GM23338 (cell line): ENCODE measurements at regions not wholly inside any gene's neighbourhood (a gene's known extent, or its start where the extent isn't known, plus 50 kb on each side); places are given as distances from the start of the nearest gene placed in this dataset.

Experiments
- ATAC-seq: fragments of 200-7000 bp; cut with Tn5 transposase; 3 replicates; pipeline ENCODE4 v1.9.1; 2020
- DNase-seq: peaks from one replicate; pipeline ENCODE4 v3.0.0-alpha.2; 2015; ENCODE audit warnings: low spot score
- H2AFZ ChIP-seq: fragments of 200-600 bp; sonication (generic); 2 replicates; pipeline ENCODE4 v1.8.0; 2016; ENCODE audit warnings: antibody characterized with exemption, mild to moderate bottlenecking, moderate library complexity
- H3F3A ChIP-seq: fragments of 200-600 bp; sonication (generic); replicated peaks from 2 replicates; pipeline ENCODE4 v1.8.0; 2017; ENCODE audit warnings: antibody characterized with exemption, mixed run types, low read depth
- H3K27ac ChIP-seq: fragments of 200-600 bp; sonication (generic); 2 replicates; pipeline ENCODE4 v1.6.1; 2016; ENCODE audit warnings: low read depth
- H3K27me3 ChIP-seq: fragments of 200-600 bp; sonication (generic); 2 replicates; pipeline ENCODE4 v1.8.0; 2016; ENCODE audit warnings: mild to moderate bottlenecking, mixed run types, moderate library complexity; ENCODE audit not compliant: insufficient read depth
- H3K36me3 ChIP-seq: fragments of 200-600 bp; sonication (generic); 2 replicates; pipeline ENCODE4 v1.8.0; 2016; ENCODE audit warnings: mild to moderate bottlenecking; ENCODE audit not compliant: insufficient read depth
- H3K4me1 ChIP-seq: fragments of 200-600 bp; sonication (generic); 2 replicates; pipeline ENCODE4 v1.8.0; 2016; ENCODE audit warnings: mild to moderate bottlenecking, moderate library complexity; ENCODE audit not compliant: insufficient read depth
- H3K4me2 ChIP-seq: fragments of 200-600 bp; sonication (generic); 2 replicates; pipeline ENCODE4 v1.7.1; 2017; ENCODE audit warnings: mixed run types
- H3K4me3 ChIP-seq: fragments of 200-600 bp; sonication (generic); 2 replicates; pipeline ENCODE4 v1.6.1; 2016; ENCODE audit warnings: mixed run types
- H3K79me2 ChIP-seq: fragments of 200-600 bp; sonication (generic); replicated peaks from 2 replicates; pipeline ENCODE4 v1.8.0; 2017; ENCODE audit warnings: mild to moderate bottlenecking; ENCODE audit not compliant: insufficient read depth
- H3K9me2 ChIP-seq: fragments of 200-600 bp; sonication (generic); 2 replicates; pipeline ENCODE4 v1.8.0; 2017; ENCODE audit not compliant: insufficient read depth
- H4K20me1 ChIP-seq: fragments of 200-600 bp; sonication (generic); replicated peaks from 2 replicates; pipeline ENCODE4 v1.8.0; 2017; ENCODE audit warnings: mild to moderate bottlenecking; ENCODE audit not compliant: insufficient read depth
- H3K27ac Mint-ChIP-seq: 2 replicates; pipeline ENCODE4 v1.8.0; 2020; ENCODE audit warnings: inconsistent platforms, mild to moderate bottlenecking, moderate library complexity, mixed read lengths
- H3K27me3 Mint-ChIP-seq: 3 replicates; pipeline ENCODE4 v1.8.0; 2022; ENCODE audit warnings: low read depth, mild to moderate bottlenecking, moderate library complexity, mixed read lengths, inconsistent platforms; ENCODE audit not compliant: insufficient read depth, poor library complexity
- H3K36me3 Mint-ChIP-seq: 3 replicates; pipeline ENCODE4 v1.8.0; 2021; ENCODE audit warnings: low read depth, mild to moderate bottlenecking, inconsistent platforms, moderate library complexity, mixed read lengths
- H3K4me1 Mint-ChIP-seq: 3 replicates; pipeline ENCODE4 v1.8.0; 2020; ENCODE audit warnings: mild to moderate bottlenecking, inconsistent platforms, mixed read lengths
- H3K4me3 Mint-ChIP-seq: 3 replicates; pipeline ENCODE4 v1.8.0; 2021; ENCODE audit warnings: moderate library complexity, mild to moderate bottlenecking, inconsistent platforms, mixed read lengths
- H3K9me3 Mint-ChIP-seq: 3 replicates; pipeline ENCODE4 v1.8.0; 2020; ENCODE audit warnings: moderate library complexity, mild to moderate bottlenecking, inconsistent platforms, mixed read lengths
- ETS1 ChIP-seq: IDR thresholded peaks from 2 replicates; pipeline ENCODE4 v1.6.1; 2016; ENCODE audit warnings: antibody characterized with exemption
- EZH2phosphoT487 ChIP-seq: fragments of 200-600 bp; sonication (generic); IDR thresholded peaks from one replicate; pipeline ENCODE4 v1.8.1; 2018; ENCODE audit warnings: antibody characterized with exemption; ENCODE audit not compliant: unreplicated experiment
- JUNB ChIP-seq: IDR thresholded peaks from one replicate; pipeline ENCODE4 v1.6.1; 2016; ENCODE audit warnings: antibody characterized with exemption; ENCODE audit not compliant: unreplicated experiment
- POLR2AphosphoS5 ChIP-seq: IDR thresholded peaks from 2 replicates; pipeline ENCODE4 v1.6.1; 2016; ENCODE audit warnings: antibody characterized with exemption, low read depth
- ZNF331 ChIP-seq: fragments of 250-450 bp; sonication (Bioruptor Pico); IDR thresholded peaks from 2 replicates; pipeline ENCODE4 v1.5.0; 2020; ENCODE audit warnings: low read depth, mild to moderate bottlenecking, moderate library complexity
- TF ChIP-seq, protein P1 (sequence below): fragments of 250-450 bp; sonication (Bioruptor Pico); IDR thresholded peaks from 2 replicates; pipeline ENCODE4 v1.5.0; 2020; ENCODE audit warnings: mild to moderate bottlenecking, moderate library complexity
- TF ChIP-seq, protein P2 (sequence below), 2 experiments: fragments of 200-600 bp in 1 of 2; sonication (generic) in 1 of 2; conservative IDR thresholded peaks; 2 replicates each; pipeline versions ENCODE4 v1.5.1 to v1.6.1; 2016 to 2017; ENCODE audit warnings: antibody characterized with exemption in 2 of 2, low read depth in 2 of 2, mild to moderate bottlenecking in 2 of 2, moderate library complexity in 1 of 2

DNA sequence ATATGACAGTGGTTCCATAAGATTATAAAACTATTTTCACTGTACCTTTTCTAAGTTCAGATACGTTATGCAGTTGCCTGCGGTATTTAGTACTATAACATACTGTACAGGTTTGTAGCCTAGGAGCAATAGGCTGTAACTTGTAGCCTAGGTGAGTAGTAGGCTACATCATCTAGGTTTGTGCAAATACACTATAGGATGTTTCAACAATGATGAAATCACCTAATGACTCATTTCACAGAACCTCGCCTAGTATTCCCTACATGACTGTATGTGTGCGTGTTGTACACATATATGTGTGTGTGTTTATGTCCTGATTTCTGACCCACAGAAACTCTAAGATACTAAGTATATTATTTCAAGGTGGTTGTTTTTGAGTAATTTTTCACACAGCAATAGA is 139.0 kb downstream of the HERPUD2 start (continued):
- TF ChIP-seq POLR2AphosphoS5: no peak
- TF ChIP-seq JUNB: no peak
- no peak for TF ChIP-seq EZH2phosphoT487
- TF ChIP-seq, protein P1, sequence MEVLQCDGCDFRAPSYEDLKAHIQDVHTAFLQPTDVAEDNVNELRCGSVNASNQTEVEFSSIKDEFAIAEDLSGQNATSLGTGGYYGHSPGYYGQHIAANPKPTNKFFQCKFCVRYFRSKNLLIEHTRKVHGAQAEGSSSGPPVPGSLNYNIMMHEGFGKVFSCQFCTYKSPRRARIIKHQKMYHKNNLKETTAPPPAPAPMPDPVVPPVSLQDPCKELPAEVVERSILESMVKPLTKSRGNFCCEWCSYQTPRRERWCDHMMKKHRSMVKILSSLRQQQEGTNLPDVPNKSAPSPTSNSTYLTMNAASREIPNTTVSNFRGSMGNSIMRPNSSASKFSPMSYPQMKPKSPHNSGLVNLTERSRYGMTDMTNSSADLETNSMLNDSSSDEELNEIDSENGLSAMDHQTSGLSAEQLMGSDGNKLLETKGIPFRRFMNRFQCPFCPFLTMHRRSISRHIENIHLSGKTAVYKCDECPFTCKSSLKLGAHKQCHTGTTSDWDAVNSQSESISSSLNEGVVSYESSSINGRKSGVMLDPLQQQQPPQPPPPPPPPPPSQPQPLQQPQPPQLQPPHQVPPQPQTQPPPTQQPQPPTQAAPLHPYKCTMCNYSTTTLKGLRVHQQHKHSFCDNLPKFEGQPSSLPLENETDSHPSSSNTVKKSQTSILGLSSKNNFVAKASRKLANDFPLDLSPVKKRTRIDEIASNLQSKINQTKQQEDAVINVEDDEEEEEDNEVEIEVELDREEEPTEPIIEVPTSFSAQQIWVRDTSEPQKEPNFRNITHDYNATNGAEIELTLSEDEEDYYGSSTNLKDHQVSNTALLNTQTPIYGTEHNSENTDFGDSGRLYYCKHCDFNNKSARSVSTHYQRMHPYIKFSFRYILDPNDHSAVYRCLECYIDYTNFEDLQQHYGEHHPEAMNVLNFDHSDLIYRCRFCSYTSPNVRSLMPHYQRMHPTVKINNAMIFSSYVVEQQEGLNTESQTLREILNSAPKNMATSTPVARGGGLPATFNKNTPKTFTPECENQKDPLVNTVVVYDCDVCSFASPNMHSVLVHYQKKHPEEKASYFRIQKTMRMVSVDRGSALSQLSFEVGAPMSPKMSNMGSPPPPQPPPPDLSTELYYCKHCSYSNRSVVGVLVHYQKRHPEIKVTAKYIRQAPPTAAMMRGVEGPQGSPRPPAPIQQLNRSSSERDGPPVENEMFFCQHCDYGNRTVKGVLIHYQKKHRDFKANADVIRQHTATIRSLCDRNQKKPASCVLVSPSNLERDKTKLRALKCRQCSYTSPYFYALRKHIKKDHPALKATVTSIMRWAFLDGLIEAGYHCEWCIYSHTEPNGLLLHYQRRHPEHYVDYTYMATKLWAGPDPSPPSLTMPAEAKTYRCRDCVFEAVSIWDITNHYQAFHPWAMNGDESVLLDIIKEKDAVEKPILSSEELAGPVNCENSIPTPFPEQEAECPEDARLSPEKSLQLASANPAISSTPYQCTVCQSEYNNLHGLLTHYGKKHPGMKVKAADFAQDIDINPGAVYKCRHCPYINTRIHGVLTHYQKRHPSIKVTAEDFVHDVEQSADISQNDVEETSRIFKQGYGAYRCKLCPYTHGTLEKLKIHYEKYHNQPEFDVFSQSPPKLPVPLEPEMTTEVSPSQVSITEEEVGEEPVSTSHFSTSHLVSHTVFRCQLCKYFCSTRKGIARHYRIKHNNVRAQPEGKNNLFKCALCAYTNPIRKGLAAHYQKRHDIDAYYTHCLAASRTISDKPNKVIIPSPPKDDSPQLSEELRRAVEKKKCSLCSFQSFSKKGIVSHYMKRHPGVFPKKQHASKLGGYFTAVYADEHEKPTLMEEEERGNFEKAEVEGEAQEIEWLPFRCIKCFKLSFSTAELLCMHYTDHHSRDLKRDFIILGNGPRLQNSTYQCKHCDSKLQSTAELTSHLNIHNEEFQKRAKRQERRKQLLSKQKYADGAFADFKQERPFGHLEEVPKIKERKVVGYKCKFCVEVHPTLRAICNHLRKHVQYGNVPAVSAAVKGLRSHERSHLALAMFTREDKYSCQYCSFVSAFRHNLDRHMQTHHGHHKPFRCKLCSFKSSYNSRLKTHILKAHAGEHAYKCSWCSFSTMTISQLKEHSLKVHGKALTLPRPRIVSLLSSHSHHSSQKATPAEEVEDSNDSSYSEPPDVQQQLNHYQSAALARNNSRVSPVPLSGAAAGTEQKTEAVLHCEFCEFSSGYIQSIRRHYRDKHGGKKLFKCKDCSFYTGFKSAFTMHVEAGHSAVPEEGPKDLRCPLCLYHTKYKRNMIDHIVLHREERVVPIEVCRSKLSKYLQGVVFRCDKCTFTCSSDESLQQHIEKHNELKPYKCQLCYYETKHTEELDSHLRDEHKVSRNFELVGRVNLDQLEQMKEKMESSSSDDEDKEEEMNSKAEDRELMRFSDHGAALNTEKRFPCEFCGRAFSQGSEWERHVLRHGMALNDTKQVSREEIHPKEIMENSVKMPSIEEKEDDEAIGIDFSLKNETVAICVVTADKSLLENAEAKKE (CRISPR knock-in tag): no peak
- no peak for TF ChIP-seq ETS1
- no peak for TF ChIP-seq ZNF331

GRCh38 chr7:35555386-35555785 is 139.5 kb downstream of the HERPUD2 start:
- no peak overlapping the region for H3K4me3 Mint-ChIP-seq
- H3K9me2 ChIP-seq: no peaks in the 10 kb centered on the region
- no peaks in the 10 kb centered on the region for H3F3A ChIP-seq
- H3K4me3 ChIP-seq: no peak overlapping the region
- H3K4me1 Mint-ChIP-seq: no peaks in the 10 kb centered on the region; the same call in 2 of the 3 replicates
- H3K27ac ChIP-seq: no peak overlapping the region
- no peak for ATAC-seq
- H3K36me3 Mint-ChIP-seq: no peaks in the 10 kb centered on the region
- no peak overlapping the region for H3K27ac Mint-ChIP-seq
- H4K20me1 ChIP-seq: no peaks in the 10 kb centered on the region
- no peaks in the 10 kb centered on the region for H3K27me3 ChIP-seq
- no peaks in the 10 kb centered on the region for H3K9me3 Mint-ChIP-seq
- no peak for DNase-seq
- no peaks in the 10 kb centered on the region for H3K27me3 Mint-ChIP-seq
- H3K4me2 ChIP-seq: no peak overlapping the region
- no peaks in the 10 kb centered on the region for H3K79me2 ChIP-seq
- H2AFZ ChIP-seq: no peak overlapping the region
- H3K4me1 ChIP-seq: no peaks in the 10 kb centered on the region
- H3K36me3 ChIP-seq: no peaks in the 10 kb centered on the region
- TF ChIP-seq, protein P2, sequence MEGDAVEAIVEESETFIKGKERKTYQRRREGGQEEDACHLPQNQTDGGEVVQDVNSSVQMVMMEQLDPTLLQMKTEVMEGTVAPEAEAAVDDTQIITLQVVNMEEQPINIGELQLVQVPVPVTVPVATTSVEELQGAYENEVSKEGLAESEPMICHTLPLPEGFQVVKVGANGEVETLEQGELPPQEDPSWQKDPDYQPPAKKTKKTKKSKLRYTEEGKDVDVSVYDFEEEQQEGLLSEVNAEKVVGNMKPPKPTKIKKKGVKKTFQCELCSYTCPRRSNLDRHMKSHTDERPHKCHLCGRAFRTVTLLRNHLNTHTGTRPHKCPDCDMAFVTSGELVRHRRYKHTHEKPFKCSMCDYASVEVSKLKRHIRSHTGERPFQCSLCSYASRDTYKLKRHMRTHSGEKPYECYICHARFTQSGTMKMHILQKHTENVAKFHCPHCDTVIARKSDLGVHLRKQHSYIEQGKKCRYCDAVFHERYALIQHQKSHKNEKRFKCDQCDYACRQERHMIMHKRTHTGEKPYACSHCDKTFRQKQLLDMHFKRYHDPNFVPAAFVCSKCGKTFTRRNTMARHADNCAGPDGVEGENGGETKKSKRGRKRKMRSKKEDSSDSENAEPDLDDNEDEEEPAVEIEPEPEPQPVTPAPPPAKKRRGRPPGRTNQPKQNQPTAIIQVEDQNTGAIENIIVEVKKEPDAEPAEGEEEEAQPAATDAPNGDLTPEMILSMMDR (conservative IDR thresholded peaks at IDR 0.05; ENCODE audit: low read depth in 2 of 2): no peak
- TF ChIP-seq, protein P1 (CRISPR knock-in tag): no peak
- TF ChIP-seq POLR2AphosphoS5: no peak
- TF ChIP-seq EZH2phosphoT487: no peak
